ENCODE measurements at regions not wholly inside any gene's neighbourhood (a gene's known extent, or its start where the extent isn't known, plus 50 kb on each side); places are given as distances from the start of the nearest gene placed in this dataset.

DNA sequence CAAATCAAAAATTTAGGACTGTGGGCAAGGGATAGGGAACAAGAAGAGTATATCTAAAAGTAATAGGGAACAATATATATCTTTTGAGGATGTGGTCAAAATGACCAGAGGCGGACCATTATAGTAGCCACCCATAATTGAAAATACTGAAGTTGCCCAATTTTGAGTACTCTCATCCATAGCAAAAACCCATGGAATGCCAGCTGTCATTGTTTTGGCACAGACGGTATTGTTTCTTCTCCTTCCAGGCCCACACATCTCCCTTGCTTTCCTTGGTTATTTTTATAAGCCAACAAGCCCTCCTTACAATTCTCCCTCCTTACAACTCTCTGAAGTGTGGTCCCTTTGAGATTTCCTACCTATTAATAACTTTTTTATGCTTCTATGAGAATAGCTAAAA is 50.4 kb upstream of the RGMB start:
- DNase-seq (ENCODE audit: low read depth), result no peak
- TF ChIP-seq, protein P1, sequence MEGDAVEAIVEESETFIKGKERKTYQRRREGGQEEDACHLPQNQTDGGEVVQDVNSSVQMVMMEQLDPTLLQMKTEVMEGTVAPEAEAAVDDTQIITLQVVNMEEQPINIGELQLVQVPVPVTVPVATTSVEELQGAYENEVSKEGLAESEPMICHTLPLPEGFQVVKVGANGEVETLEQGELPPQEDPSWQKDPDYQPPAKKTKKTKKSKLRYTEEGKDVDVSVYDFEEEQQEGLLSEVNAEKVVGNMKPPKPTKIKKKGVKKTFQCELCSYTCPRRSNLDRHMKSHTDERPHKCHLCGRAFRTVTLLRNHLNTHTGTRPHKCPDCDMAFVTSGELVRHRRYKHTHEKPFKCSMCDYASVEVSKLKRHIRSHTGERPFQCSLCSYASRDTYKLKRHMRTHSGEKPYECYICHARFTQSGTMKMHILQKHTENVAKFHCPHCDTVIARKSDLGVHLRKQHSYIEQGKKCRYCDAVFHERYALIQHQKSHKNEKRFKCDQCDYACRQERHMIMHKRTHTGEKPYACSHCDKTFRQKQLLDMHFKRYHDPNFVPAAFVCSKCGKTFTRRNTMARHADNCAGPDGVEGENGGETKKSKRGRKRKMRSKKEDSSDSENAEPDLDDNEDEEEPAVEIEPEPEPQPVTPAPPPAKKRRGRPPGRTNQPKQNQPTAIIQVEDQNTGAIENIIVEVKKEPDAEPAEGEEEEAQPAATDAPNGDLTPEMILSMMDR (conservative IDR thresholded peaks at IDR 0.05; ENCODE audit: low read length), result no peak
- no peak overlapping the region for H3K4me3 ChIP-seq (ENCODE audit: low read length)
